Non-pigmented ciliary epithelial cell (primary cell): ENCODE measurements at regions not wholly inside any gene's neighbourhood (a gene's known extent, or its start where the extent isn't known, plus 50 kb on each side); places are given as distances from the start of the nearest gene placed in this dataset.

Source experiments
- DNase-seq: peaks from one replicate; pipeline ENCODE4 v3.0.0-alpha.2; 2010; ENCODE audit warnings: low read depth

GRCh38 chrX:13903405-13903804 lies 86.5 kb upstream of the GPM6B start:
- DNase-seq, result no peak

- no peak for DNase-seq
Observed at GRCh38 chrX:13902406-13902805, 85.5 kb upstream of the GPM6B start.

- DNase-seq, result no peak
Observed at GRCh38 chrX:13901354-13901753, 84.5 kb upstream of the GPM6B start.

- DNase-seq, result no peak
Observed at GRCh38 chrX:13900351-13900750, 83.5 kb upstream of the GPM6B start.

DNA sequence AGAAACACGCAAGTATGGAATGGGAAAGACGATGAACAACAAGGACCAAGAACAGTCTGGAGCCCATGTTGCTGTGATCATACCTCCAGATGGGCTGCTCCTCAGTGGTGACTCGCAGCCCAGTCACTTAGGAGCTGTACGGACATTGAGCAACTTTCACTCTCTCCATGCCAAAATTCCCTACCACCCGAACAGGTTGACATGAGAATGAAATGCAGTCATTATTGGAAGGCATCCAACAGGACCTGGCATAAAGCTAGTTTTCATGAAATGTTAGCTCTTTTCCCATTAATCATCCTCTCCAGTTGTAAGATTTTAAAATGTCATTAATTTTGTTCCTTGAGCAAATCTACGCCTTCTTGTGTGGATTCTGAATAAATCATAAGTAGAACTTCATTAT lies 82.7 kb upstream of the GPM6B start:
- peak; percentile 58 for DNase-seq

DNA sequence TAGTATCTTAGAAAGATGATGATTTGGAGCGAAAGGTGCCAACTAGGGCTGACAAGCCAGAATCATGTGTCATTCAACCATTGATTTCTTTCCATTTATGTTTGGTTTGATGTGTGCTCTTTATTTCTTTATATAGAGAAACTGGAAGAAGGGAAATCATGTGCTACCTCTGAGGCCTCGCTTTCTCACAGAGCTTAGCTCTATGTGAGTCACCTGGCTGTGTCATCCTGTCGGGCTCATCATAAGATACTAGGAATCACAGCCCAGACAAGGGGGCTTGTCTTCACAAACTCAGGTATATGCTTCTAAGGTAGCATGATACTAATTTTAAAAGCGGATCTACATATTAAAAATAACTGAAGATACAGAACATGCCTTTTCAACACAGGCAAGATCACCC lies 81.7 kb upstream of the GPM6B start:
- no peak for DNase-seq

- DNase-seq, result no peak
Observed at GRCh38 chrX:13898083-13898482, 81.2 kb upstream of the GPM6B start.

DNA sequence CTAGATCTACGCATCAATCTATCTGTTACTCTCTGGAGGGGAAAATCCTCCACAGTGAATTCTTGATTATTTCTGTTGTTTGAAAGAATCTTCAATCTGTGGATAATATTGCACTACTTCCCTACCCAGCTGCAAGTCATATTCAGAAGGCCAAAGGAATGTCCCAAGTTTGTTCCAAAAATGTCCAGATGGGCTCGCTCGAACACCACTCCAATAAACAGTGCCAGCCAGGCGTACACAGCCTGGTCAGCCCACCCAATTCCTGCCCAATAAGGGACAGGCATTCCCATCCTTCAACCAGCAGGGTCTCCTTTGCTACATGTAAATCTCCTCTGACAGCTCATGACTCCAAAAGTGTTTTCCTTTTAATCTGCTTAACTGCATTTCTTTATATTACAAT lies 80.7 kb upstream of the GPM6B start:
- DNase-seq, result no peak

DNA sequence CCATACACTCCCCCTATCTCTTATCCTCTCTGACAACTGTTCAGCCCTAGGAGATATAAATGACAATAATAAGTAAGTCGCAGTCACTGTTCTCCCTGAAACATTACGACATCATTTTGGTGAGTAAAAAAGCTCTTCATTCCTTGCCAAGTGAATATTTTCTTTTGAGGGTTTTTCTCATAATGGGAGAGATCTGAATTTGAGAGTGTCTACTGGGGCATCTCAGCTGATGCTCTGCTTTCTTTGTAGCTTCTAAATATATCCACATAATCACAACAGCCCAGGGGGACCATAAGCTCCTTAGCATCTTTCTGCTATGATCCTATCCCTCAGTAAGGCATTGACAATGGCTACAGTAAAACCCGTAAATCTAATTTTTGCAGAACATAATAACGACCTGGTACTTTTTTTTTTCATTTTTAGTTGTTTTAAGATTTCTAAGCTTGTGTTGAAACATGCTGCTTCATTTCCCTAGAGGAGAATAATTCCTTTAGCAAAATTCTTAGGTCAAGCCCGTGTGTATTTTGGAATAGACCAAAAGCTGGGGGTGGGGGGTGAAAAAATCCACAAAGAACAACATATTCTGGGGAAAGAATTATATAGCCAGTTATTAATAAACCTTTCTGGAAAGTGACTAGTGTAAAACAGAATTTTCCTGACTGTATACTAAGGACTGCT lies 78.1 kb upstream of the GPM6B start:
- DNase-seq, result no peak

GRCh38 chrX:13893826-13894225 lies 76.9 kb upstream of the GPM6B start:
- DNase-seq, result no peak

- no peak for DNase-seq
Observed at GRCh38 chrX:13892856-13893255, 76.0 kb upstream of the GPM6B start.

DNA sequence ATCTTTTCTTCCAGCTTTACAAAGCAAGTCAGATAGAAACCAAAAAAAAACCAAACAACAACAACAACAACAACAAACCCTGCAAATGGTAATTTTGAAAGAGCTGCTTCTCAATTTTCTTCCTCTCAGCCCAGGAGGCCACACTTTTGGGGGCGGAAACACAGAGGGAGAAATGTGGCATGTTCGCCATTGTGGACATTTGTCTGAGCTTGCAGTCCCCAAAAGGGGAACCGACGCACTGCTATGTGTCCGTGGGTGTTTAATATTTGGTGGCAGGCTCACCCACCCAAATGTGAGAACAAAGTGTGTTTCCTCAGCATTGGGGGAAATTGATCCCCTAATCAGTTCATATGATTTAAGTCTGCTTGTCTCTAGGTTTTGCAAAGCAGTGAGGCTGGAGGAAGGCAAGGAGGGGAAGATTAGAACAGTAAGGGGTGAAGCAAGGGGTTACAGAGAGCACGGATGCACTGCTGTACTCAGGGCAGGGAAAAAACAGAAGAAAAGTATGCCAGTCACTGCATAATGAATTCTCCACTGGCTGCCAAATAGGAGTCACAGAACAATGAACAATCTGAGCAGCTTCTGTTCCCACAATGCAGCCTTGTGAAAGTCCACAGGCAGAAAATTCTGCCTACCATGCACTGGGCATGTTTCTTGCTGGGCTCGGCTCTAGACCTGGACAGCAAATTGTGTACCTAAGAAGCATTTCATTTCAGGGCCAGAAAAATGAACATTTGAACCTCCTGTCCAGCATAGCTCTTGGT lies 74.7 kb upstream of the GPM6B start:
- no peak for DNase-seq

DNA sequence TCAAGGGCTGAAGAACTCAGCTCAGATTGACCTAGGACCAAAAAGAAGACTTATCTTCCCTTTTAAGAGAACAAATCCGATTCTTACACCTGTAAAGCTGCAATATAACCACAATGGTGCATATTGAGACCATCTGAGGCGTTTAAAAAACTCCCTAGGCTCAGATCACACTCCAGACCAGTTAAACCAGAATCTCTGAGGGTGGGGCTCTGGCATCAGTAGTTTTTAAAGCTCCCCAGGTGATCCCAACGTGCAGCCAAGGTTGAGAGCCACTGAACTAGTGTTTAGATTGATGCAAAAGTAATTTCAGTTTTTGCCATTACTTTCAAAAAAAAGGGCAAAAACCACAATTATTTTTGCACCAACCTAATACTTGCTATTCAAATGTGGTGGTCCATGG lies 73.9 kb upstream of the GPM6B start:
- DNase-seq, result no peak

- no peak for DNase-seq
Observed at GRCh38 chrX:13888284-13888683, 71.4 kb upstream of the GPM6B start.

GRCh38 chrX:13885591-13885990 lies 68.7 kb upstream of the GPM6B start:
- no peak for DNase-seq

DNA sequence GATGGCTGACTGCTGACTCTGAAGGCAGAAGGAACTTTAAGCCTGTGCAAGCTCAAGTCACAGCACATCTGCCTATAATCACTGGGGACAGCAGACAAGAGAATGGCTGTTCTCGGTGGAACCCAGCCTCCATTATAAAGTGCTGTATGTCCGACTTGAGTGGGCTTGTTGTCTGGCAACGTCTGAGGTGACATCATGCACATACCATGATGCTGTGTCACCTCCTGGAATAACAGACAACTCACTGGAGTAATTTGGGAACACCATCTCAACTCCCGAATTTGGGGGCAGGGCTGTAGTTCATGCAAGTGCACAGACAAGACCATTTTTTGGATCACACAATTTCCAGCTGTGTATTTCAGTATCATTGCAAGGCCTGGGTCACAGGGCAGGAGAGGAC lies 59.8 kb upstream of the GPM6B start:
- DNase-seq, result peak; percentile 28

DNA sequence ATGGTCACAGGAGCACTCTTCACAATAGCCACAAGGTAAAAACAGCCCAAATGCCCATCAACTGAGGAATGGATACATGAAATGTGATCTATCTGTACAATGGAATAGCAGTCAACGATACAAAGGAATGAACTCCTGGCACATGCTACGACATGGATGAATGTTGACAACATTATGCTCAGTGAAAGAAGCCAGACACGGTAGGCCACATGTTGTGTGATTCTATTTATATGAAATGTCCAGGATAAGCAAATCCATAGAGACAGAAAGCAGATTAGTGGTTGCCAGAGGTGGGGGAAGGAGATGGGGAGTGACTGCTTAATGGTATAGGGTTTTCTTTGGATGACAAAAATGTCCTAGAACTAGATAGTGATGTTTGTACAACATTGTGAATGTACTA lies 58.7 kb upstream of the GPM6B start:
- no peak for DNase-seq

DNA sequence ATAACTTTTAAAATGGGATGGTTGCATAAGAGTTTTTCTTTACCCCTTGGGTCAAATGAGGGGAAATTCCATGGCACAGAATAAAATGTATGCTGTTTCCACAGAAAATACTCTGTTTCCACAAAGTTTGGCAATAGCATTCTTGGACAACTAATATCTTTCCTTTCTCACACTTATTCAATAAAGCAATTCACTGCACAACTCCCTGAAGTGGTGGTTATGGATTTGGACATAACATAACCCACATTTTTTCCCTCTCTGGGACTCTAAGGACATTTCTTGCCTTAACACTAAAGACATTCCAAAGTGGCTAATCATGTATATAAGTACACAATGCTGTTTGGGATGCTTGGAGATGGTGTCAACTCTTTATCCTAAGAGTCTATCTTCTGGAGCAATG lies 51.7 kb upstream of the GPM6B start:
- DNase-seq, result no peak
